ENCODE measurements at regions not wholly inside any gene's neighbourhood (a gene's known extent, or its start where the extent isn't known, plus 50 kb on each side); places are given as distances from the start of the nearest gene placed in this dataset.
"Not testable (repeated sequence)": the region's sequence is repeated elsewhere in the genome, so short reads cannot be mapped to it uniquely, and the experiment has no call there.

DNA sequence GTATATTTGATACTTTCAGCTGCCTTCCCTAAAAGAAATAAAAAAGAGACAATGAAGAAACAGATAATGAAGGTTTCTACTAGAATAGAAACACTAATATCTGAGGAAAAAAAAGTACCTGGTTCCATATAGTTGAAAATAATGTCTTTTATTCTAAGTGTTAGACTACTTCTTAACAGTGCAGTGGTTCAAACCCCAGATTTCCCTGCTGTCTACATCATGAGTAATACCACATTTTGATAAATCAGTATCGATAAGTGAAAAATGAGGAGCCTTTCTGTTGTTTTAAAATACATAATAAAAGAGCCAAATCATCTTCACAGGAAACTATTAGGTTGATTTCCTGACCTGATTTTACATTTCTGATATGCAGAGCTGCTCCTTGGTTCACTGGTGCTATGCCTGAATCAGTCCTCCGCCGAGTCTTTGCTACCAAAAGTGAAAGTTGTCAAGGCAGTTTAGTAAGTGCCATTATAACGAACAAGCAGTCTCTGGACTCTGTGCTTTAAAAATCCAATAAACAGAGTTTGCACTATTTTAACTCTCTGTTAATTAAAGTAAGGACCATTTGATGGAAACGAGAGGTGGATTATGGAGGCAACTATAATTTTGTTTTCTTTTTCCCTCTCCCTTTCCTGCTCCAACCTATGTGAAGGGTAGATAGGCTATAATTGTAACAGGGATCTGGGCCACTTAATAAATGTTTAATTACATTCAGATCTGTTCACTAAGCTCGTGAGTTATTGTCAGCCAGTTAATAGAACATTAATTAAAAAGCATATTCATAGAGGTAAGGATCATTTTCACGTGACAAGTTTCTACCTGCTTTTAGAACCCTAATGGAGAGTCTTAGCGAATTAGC, 724.5 kb upstream of the RAG2 start:
- Histone ChIP-seq H3K4me3 (no peak overlapping the region), H3K4me1 (ENCODE audit: low read depth) (no peaks in the 10 kb centered on the region), H3K27ac (no peak overlapping the region), H3K9me3 (ENCODE audit: low read depth) (no peaks in the 10 kb centered on the region), H3K36me3 (no peaks in the 10 kb centered on the region), H3K27me3 (no peaks in the 10 kb centered on the region)
- DNase-seq (ENCODE audit: low read depth in 1 of 2, low spot score in 1 of 2): no peak
- TF ChIP-seq, protein P1, sequence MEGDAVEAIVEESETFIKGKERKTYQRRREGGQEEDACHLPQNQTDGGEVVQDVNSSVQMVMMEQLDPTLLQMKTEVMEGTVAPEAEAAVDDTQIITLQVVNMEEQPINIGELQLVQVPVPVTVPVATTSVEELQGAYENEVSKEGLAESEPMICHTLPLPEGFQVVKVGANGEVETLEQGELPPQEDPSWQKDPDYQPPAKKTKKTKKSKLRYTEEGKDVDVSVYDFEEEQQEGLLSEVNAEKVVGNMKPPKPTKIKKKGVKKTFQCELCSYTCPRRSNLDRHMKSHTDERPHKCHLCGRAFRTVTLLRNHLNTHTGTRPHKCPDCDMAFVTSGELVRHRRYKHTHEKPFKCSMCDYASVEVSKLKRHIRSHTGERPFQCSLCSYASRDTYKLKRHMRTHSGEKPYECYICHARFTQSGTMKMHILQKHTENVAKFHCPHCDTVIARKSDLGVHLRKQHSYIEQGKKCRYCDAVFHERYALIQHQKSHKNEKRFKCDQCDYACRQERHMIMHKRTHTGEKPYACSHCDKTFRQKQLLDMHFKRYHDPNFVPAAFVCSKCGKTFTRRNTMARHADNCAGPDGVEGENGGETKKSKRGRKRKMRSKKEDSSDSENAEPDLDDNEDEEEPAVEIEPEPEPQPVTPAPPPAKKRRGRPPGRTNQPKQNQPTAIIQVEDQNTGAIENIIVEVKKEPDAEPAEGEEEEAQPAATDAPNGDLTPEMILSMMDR (IDR thresholded peaks at IDR 0.05; ENCODE audit: low read depth, low read length): no peak

DNA sequence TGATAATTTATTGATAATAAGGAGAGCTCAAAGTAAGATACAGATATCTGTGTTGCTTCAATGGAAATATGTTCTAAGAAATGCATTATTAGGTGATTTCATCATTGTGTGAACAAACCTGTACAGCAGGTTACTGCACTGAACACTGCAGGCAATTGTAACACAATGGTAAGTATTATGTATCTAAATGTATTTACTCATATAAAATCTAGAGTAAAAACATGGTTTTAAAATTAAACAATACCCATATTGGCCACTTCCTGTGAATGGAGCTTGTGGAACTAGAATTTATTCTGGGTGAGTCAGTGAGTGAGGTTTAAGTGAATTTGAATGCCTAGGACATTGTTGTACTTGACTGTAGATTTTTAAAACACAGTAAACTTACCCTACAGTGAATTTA, 722.9 kb upstream of the RAG2 start:
- Histone ChIP-seq H3K9me3 (ENCODE audit: low read depth) (no peaks in the 10 kb centered on the region), H3K27me3 (no peaks in the 10 kb centered on the region), H3K36me3 (no peaks in the 10 kb centered on the region), H3K4me3 (no peak overlapping the region), H3K27ac (no peak overlapping the region), H3K4me1 (ENCODE audit: low read depth) (no peaks in the 10 kb centered on the region)
- DNase-seq (ENCODE audit: low read depth in 1 of 2, low spot score in 1 of 2): no peak
- TF ChIP-seq, protein P1 (IDR thresholded peaks at IDR 0.05; ENCODE audit: low read depth, low read length): no peak

DNA sequence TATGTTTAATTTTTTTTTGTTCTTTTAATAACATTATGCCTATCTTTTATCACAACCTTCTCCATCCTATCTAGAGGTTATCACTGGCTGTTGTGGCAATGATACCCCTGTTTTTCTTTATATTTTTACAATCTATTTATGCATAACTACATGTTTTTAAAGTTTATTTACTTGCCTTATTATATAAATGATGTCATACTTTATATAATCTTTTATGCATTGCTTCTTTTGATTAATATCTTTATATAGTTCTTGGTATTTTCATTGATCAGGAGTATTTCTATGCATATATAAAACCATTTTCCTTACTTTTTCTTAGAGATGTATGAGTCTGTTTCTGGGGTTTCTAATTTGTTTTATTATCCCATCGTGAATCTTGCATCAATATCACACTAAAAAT, 719.8 kb upstream of the RAG2 start:
- Histone ChIP-seq H3K9me3 (ENCODE audit: low read depth) (no peaks in the 10 kb centered on the region), H3K27me3 (no peaks in the 10 kb centered on the region), H3K4me1 (ENCODE audit: low read depth) (no peaks in the 10 kb centered on the region), H3K36me3 (no peaks in the 10 kb centered on the region), H3K27ac (no peak overlapping the region), H3K4me3 (no peak overlapping the region)
- DNase-seq (ENCODE audit: low read depth in 1 of 2, low spot score in 1 of 2): no peak
- TF ChIP-seq, protein P1 (IDR thresholded peaks at IDR 0.05; ENCODE audit: low read depth, low read length): no peak

DNA sequence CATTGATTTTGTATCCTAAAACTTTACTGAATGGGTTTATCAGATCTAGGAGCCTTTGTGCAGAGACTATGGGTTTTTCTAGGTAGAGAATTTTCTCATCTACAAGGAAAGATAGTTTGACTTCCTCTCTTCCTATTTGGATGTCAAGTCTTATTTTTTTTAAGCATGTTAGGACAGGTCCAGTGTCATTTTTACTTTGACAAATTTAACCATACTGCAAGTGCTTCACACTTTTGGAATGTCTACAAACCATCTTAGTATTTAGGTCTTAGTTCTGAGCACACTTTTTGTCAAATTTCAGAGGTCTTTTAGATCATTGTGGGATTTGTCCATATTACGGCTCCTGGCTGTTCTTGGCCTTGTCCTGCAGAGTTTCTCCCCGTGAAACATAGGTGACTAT, 715.2 kb upstream of the RAG2 start:
- Histone ChIP-seq H3K27me3 (no peaks in the 10 kb centered on the region), H3K4me3 (no peak overlapping the region), H3K36me3 (no peaks in the 10 kb centered on the region), H3K9me3 (ENCODE audit: low read depth) (no peaks in the 10 kb centered on the region), H3K27ac (no peak overlapping the region), H3K4me1 (ENCODE audit: low read depth) (no peaks in the 10 kb centered on the region)
- TF ChIP-seq, protein P1 (IDR thresholded peaks at IDR 0.05; ENCODE audit: low read depth, low read length): no peak
- no peak for DNase-seq (ENCODE audit: low read depth in 1 of 2, low spot score in 1 of 2)

DNA sequence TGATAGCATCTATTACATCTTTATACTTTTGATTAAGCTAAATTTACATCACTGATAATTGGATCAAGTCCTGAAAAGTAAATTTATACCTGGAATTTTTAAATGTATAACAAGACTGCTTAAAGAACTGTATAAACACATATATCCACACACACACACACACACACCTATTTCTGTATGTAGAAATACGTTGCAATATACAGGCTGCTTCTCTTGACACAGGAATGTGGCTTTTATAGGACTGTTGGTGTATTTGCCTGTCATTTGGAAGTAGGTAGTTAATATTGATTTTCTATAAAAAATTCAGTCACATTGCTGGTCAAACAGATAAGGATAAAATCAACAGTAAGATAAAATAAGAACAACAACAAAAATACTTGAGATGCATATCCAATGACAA, 708.5 kb upstream of the RAG2 start:
- TF ChIP-seq, protein P1 (IDR thresholded peaks at IDR 0.05; ENCODE audit: low read depth, low read length): no peak
- no peak overlapping the region for H3K4me3 ChIP-seq
- no peaks in the 10 kb centered on the region for H3K4me1 ChIP-seq (ENCODE audit: low read depth)
- no peaks in the 10 kb centered on the region for H3K27me3 ChIP-seq
- H3K36me3 ChIP-seq: no peaks in the 10 kb centered on the region
- DNase-seq (ENCODE audit: low read depth in 1 of 2, low spot score in 1 of 2): no peak
- no peaks in the 10 kb centered on the region for H3K9me3 ChIP-seq (ENCODE audit: low read depth)
- no peak overlapping the region for H3K27ac ChIP-seq

DNA sequence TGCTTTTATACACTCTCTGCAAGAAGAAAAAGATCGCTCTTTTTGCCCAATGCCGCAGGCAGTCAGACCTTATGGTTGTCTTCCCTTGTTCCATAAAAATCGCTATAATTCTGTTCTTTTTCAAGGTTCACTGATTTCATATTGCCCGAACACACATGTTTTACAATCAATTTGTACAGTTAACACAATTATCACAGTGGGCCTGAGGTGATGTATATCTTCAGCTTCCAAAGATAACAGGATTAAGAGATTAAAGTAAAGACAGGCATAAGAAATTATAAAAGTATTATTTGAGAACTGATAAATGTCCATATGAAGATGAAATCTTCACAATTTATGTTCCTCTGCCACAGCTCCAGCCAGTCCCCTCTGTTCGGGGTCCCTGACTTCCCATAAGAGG, 703.4 kb upstream of the RAG2 start:
- not testable (repeated sequence) for H3K4me3 ChIP-seq; H3K9me3 ChIP-seq (ENCODE audit: low read depth); DNase-seq (ENCODE audit: low read depth in 1 of 2, low spot score in 1 of 2); H3K4me1 ChIP-seq (ENCODE audit: low read depth); H3K27me3 ChIP-seq; H3K27ac ChIP-seq; H3K36me3 ChIP-seq
